GM06990 (cell line): ENCODE measurements at regions not wholly inside any gene's neighbourhood (a gene's known extent, or its start where the extent isn't known, plus 50 kb on each side); places are given as distances from the start of the nearest gene placed in this dataset.

ENCODE experiments used
- DNase-seq: peaks from one replicate; pipeline ENCODE4 v3.0.0-alpha.2; 2011; ENCODE audit not compliant: insufficient read length; ENCODE audit errors: extremely low read depth
- H3K27me3 ChIP-seq: replicated peaks from 2 replicates; pipeline ENCODE4 v1.6.0; 2011; ENCODE audit warnings: low read length; ENCODE audit not compliant: control insufficient read depth, insufficient read depth
- H3K36me3 ChIP-seq: 2 replicates; pipeline ENCODE4 v1.5.1; 2011; ENCODE audit warnings: low read length; ENCODE audit not compliant: control insufficient read depth, insufficient read depth
- H3K4me3 ChIP-seq: replicated peaks from 2 replicates; pipeline ENCODE4 v1.5.1; 2011; ENCODE audit warnings: low read depth, mild to moderate bottlenecking, control low read depth, low read length
- TF ChIP-seq, protein P1 (sequence below): IDR thresholded peaks from 2 replicates; pipeline ENCODE4 v1.5.1; 2011; ENCODE audit warnings: low read length, control low read depth, mild to moderate bottlenecking, inconsistent platforms; ENCODE audit not compliant: insufficient read depth, poor library complexity, severe bottlenecking

DNA sequence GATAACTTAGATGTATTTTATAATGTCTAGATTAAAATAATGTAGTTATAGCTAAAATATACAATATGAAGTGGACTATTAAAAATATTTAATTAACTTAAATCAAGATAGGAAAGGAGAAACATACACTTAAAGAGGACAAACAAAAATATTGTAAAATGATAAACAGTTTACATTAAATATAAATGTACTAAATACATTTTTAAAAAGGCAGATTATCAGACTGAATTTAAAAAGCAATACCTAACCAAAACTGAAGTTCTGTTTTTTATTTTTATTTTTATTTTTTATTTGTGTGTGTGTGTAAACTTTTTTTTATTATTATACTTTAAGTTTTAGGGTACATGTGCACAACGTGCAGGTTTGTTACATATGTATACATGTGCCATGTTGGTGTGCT lies 811.6 kb upstream of the INTU start:
- H3K4me3 ChIP-seq, result no peak overlapping the region
- DNase-seq, result no peak
- TF ChIP-seq, protein P1, sequence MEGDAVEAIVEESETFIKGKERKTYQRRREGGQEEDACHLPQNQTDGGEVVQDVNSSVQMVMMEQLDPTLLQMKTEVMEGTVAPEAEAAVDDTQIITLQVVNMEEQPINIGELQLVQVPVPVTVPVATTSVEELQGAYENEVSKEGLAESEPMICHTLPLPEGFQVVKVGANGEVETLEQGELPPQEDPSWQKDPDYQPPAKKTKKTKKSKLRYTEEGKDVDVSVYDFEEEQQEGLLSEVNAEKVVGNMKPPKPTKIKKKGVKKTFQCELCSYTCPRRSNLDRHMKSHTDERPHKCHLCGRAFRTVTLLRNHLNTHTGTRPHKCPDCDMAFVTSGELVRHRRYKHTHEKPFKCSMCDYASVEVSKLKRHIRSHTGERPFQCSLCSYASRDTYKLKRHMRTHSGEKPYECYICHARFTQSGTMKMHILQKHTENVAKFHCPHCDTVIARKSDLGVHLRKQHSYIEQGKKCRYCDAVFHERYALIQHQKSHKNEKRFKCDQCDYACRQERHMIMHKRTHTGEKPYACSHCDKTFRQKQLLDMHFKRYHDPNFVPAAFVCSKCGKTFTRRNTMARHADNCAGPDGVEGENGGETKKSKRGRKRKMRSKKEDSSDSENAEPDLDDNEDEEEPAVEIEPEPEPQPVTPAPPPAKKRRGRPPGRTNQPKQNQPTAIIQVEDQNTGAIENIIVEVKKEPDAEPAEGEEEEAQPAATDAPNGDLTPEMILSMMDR, result no peak
- no peaks in the 10 kb centered on the region for H3K36me3 ChIP-seq
- H3K27me3 ChIP-seq, result no peaks in the 10 kb centered on the region

DNA sequence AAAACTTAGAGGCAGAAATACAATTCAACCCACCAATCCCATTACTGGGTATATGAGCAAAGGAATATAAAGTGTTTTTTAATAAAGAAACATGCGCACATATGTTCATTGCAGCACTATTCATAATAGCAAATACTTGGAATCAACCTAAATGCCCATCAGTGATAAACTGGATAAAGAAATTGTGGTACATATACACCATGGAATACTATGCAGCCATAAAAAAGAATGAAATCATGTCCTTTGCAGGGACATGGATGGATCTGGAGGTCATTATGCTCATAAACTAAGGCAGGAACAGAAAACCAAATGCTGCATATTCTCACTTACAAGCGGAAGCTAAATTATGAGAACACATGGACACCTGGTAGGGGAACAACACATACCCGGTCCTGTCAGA lies 807.7 kb upstream of the INTU start:
- no peaks in the 10 kb centered on the region for H3K27me3 ChIP-seq
- H3K36me3 ChIP-seq, result no peaks in the 10 kb centered on the region
- DNase-seq, result no peak
- TF ChIP-seq, protein P1, result no peak
- no peak overlapping the region for H3K4me3 ChIP-seq

DNA sequence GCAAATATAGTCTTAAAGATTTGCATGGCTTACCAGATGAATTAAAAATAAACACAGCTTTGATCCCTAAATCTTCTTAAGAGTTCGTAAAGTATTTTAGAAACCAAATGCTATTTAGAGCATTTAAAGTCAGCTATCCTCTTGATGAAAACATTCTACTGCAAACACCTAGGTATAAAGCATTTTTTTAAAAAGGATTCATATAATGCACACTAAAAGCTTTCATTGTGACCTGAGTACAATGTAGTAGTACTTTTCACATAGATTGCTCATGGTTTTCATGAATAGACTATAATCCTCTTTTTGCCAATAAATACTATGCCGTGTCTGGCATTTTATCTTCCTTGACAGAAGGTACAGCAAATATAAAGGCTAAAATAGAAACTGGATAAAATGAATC lies 805.1 kb upstream of the INTU start:
- TF ChIP-seq, protein P1, result no peak
- DNase-seq, result no peak
- Histone ChIP-seq H3K4me3 (no peak overlapping the region), H3K27me3 (no peaks in the 10 kb centered on the region), H3K36me3 (no peaks in the 10 kb centered on the region)

DNA sequence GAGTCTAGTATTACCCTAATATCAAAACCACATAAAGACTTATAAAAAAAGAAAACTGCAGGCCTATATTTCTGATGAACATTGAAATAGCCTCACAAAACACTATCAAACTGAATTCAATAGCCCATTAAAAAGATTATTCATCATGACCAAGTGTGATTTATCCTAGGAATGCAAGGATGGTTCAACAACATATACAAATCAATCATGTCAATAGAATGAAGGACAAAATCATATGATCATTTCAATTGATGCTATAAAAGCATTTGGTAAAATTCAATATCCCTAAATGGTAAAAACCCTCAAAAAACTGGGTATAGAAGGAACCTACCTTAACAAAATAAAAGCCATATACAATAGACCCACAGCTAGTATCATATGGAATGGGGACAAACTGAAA lies 797.9 kb upstream of the INTU start:
- Histone ChIP-seq H3K27me3 (no peaks in the 10 kb centered on the region), H3K36me3 (no peaks in the 10 kb centered on the region), H3K4me3 (no peak overlapping the region)
- DNase-seq, result no peak
- TF ChIP-seq, protein P1, result no peak

DNA sequence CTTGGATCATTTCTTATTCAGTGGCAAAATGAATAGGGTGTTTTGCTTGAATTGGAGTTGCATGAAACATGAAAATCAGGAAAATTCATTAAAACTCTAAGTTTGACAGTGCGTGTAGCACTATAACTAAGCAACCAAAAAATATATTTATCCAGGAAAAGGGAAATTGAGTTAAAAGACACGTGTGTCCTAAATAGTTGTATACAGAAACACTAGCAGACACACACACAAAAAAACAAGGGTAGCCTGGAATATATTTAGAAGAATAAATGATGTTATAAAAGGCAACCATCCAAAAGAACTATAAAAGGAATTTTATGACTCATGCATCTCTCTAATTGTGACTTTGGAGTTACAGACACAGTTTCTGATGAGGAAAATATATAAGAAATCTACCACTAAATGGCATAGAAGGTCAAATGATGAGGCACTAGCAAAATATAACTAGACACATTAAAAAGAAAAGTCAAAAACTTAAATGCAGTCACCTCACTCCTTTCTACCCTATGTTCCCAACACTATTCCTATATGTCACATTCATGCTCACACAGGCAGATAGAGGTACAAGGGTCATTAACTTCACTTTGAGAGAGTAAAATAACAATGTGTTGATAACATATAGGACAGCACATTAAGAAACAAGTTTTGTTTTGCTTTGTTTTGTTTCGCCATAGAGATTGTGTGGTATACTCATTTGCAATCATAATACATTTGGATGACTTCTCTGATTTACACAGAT lies 793.6 kb upstream of the INTU start:
- TF ChIP-seq, protein P1, result no peak
- Histone ChIP-seq H3K4me3 (no peak overlapping the region), H3K27me3 (no peaks in the 10 kb centered on the region), H3K36me3 (no peaks in the 10 kb centered on the region)
- DNase-seq, result no peak
